Neural cell (in vitro differentiated cells): ENCODE measurements at regions not wholly inside any gene's neighbourhood (a gene's known extent, or its start where the extent isn't known, plus 50 kb on each side); places are given as distances from the start of the nearest gene placed in this dataset.

ENCODE experiments used
- H2AFZ ChIP-seq: fragments of 200-600, 300-800 bp; sonication (generic), shearing (Covaris generic); 2 replicates; pipeline ENCODE4 v1.6.0; 2014; ENCODE audit warnings: low read depth, mild to moderate bottlenecking, antibody characterized with exemption, low read length, moderate library complexity
- H3F3A ChIP-seq: fragments of 200-600 bp; shearing (Covaris generic); 2 replicates; pipeline ENCODE4 v1.6.1; 2016; ENCODE audit warnings: mild to moderate bottlenecking, moderate library complexity, mixed read lengths, antibody characterized with exemption, low read length; ENCODE audit not compliant: insufficient read depth, poor library complexity, severe bottlenecking
- H3K27ac ChIP-seq: fragments of 200-600, 300-800 bp; sonication (generic), shearing (Covaris generic); 2 replicates; pipeline ENCODE4 v1.5.1; 2014; ENCODE audit warnings: mild to moderate bottlenecking, low read length, moderate library complexity
- H3K27me3 ChIP-seq: fragments of 300-800, 200-600 bp; sonication (generic), shearing (Covaris generic); 2 replicates; pipeline ENCODE4 v1.6.0; 2014; ENCODE audit warnings: mild to moderate bottlenecking, low read depth, low read length, moderate library complexity; ENCODE audit not compliant: insufficient read depth
- H3K36me3 ChIP-seq: fragments of 300-800, 200-600 bp; sonication (generic), shearing (Covaris generic); 2 replicates; pipeline ENCODE4 v1.5.1; 2014; ENCODE audit warnings: mild to moderate bottlenecking, antibody characterized with exemption, low read length, moderate library complexity; ENCODE audit not compliant: insufficient read depth
- H3K4me2 ChIP-seq: fragments of 300-800, 200-600 bp; sonication (generic), shearing (Covaris generic); 2 replicates; pipeline ENCODE4 v1.6.0; 2014; ENCODE audit warnings: mild to moderate bottlenecking, low read length
- H3K4me3 ChIP-seq: fragments of 300-800, 200-600 bp; sonication (generic), shearing (Covaris generic); 2 replicates; pipeline ENCODE4 v1.5.1; 2014; ENCODE audit warnings: mild to moderate bottlenecking, low read length, moderate library complexity
- H3K79me2 ChIP-seq: fragments of 200-600 bp; shearing (Covaris generic); replicated peaks from 2 replicates; pipeline ENCODE4 v1.6.0; 2014; ENCODE audit warnings: mild to moderate bottlenecking, low read length, moderate library complexity; ENCODE audit not compliant: insufficient read depth
- H3K9ac ChIP-seq: fragments of 300-800, 200-600 bp; sonication (generic), shearing (Covaris generic); 2 replicates; pipeline ENCODE4 v1.6.1; 2016; ENCODE audit warnings: mild to moderate bottlenecking, low read length, mixed read lengths
- H3K9me2 ChIP-seq: fragments of 200-600 bp; shearing (Covaris generic); 2 replicates; pipeline ENCODE4 v1.6.1; 2016; ENCODE audit warnings: mild to moderate bottlenecking, low read length, mixed read lengths; ENCODE audit not compliant: insufficient read depth
- H3K9me3 ChIP-seq: fragments of 200-600, 300-800 bp; sonication (generic), shearing (Covaris generic); 2 replicates; pipeline ENCODE4 v1.6.1; 2016; ENCODE audit warnings: mild to moderate bottlenecking, mixed run types, low read length, moderate library complexity, mixed read lengths
- H4K20me1 ChIP-seq: fragments of 200-600 bp; shearing (Covaris generic); 2 replicates; pipeline ENCODE4 v1.6.1; 2016; ENCODE audit warnings: mild to moderate bottlenecking, mixed run types; ENCODE audit not compliant: insufficient read depth
- EP300 ChIP-seq: fragments of 450-650 bp; conservative IDR thresholded peaks from 2 replicates; pipeline ENCODE4 v1.6.1; 2014; ENCODE audit warnings: antibody characterized with exemption, mild to moderate bottlenecking, moderate library complexity; ENCODE audit not compliant: poor library complexity, severe bottlenecking
- EZH2 ChIP-seq: fragments of 200-600, 300-800 bp; shearing (Covaris generic), sonication (generic); IDR thresholded peaks from 2 replicates; pipeline ENCODE4 v1.6.1; 2014; ENCODE audit warnings: antibody characterized with exemption, low read length, borderline replicate concordance, mild to moderate bottlenecking; ENCODE audit not compliant: insufficient read depth, poor library complexity, severe bottlenecking
- MXI1 ChIP-seq: fragments of 450-650 bp; conservative IDR thresholded peaks from 2 replicates; pipeline ENCODE4 v1.6.1; 2014; ENCODE audit warnings: antibody characterized with exemption, mild to moderate bottlenecking; ENCODE audit not compliant: poor library complexity, severe bottlenecking
- POLR2AphosphoS5 ChIP-seq: IDR thresholded peaks from 2 replicates; pipeline ENCODE4 v1.6.1; 2012
- RAD21 ChIP-seq: fragments of 450-650 bp; conservative IDR thresholded peaks from 2 replicates; pipeline ENCODE4 v1.6.1; 2014; ENCODE audit warnings: antibody characterized with exemption, mild to moderate bottlenecking, moderate library complexity
- SMC3 ChIP-seq: fragments of 450-650 bp; conservative IDR thresholded peaks from 2 replicates; pipeline ENCODE4 v1.6.1; 2014; ENCODE audit warnings: antibody characterized with exemption, mild to moderate bottlenecking, moderate library complexity; ENCODE audit not compliant: poor library complexity
- TAF1 ChIP-seq: IDR thresholded peaks from 2 replicates; pipeline ENCODE4 v1.6.1; 2012; ENCODE audit warnings: low read depth
- TF ChIP-seq, protein P1 (sequence below): fragments of 450-650 bp; IDR thresholded peaks from 2 replicates; pipeline ENCODE4 v1.5.1; 2014; ENCODE audit warnings: antibody characterized with exemption, mild to moderate bottlenecking, moderate library complexity; ENCODE audit not compliant: poor library complexity, severe bottlenecking
- TF ChIP-seq, protein P2 (sequence below): IDR thresholded peaks from 2 replicates; pipeline ENCODE4 v1.6.1; 2012; ENCODE audit warnings: borderline replicate concordance

GRCh38 chr10:130889240-130889639 lies 422.3 kb downstream of the TCERG1L start:
- H3K9me3 ChIP-seq: no peaks in the 10 kb centered on the region
- no peaks in the 10 kb centered on the region for H3K27me3 ChIP-seq
- no peaks in the 10 kb centered on the region for H4K20me1 ChIP-seq
- H3K9me2 ChIP-seq: no peaks in the 10 kb centered on the region
- H3K4me3 ChIP-seq: no peak overlapping the region
- H2AFZ ChIP-seq: no peak overlapping the region
- no peak for TF ChIP-seq EP300
- TF ChIP-seq RAD21: no peak
- TF ChIP-seq SMC3: no peak
- TF ChIP-seq, protein P1, sequence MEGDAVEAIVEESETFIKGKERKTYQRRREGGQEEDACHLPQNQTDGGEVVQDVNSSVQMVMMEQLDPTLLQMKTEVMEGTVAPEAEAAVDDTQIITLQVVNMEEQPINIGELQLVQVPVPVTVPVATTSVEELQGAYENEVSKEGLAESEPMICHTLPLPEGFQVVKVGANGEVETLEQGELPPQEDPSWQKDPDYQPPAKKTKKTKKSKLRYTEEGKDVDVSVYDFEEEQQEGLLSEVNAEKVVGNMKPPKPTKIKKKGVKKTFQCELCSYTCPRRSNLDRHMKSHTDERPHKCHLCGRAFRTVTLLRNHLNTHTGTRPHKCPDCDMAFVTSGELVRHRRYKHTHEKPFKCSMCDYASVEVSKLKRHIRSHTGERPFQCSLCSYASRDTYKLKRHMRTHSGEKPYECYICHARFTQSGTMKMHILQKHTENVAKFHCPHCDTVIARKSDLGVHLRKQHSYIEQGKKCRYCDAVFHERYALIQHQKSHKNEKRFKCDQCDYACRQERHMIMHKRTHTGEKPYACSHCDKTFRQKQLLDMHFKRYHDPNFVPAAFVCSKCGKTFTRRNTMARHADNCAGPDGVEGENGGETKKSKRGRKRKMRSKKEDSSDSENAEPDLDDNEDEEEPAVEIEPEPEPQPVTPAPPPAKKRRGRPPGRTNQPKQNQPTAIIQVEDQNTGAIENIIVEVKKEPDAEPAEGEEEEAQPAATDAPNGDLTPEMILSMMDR: no peak
- TF ChIP-seq POLR2AphosphoS5: no peak
- no peak for TF ChIP-seq MXI1
- no peak for TF ChIP-seq TAF1
- TF ChIP-seq EZH2: no peak
- TF ChIP-seq, protein P2, sequence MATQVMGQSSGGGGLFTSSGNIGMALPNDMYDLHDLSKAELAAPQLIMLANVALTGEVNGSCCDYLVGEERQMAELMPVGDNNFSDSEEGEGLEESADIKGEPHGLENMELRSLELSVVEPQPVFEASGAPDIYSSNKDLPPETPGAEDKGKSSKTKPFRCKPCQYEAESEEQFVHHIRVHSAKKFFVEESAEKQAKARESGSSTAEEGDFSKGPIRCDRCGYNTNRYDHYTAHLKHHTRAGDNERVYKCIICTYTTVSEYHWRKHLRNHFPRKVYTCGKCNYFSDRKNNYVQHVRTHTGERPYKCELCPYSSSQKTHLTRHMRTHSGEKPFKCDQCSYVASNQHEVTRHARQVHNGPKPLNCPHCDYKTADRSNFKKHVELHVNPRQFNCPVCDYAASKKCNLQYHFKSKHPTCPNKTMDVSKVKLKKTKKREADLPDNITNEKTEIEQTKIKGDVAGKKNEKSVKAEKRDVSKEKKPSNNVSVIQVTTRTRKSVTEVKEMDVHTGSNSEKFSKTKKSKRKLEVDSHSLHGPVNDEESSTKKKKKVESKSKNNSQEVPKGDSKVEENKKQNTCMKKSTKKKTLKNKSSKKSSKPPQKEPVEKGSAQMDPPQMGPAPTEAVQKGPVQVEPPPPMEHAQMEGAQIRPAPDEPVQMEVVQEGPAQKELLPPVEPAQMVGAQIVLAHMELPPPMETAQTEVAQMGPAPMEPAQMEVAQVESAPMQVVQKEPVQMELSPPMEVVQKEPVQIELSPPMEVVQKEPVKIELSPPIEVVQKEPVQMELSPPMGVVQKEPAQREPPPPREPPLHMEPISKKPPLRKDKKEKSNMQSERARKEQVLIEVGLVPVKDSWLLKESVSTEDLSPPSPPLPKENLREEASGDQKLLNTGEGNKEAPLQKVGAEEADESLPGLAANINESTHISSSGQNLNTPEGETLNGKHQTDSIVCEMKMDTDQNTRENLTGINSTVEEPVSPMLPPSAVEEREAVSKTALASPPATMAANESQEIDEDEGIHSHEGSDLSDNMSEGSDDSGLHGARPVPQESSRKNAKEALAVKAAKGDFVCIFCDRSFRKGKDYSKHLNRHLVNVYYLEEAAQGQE: no peak
- no peaks in the 10 kb centered on the region for H3F3A ChIP-seq
- H3K79me2 ChIP-seq: no peaks in the 10 kb centered on the region
- H3K27ac ChIP-seq: no peak overlapping the region
- H3K9ac ChIP-seq: no peak overlapping the region
- H3K4me2 ChIP-seq: no peak overlapping the region
- no peaks in the 10 kb centered on the region for H3K36me3 ChIP-seq

- H4K20me1 ChIP-seq: no peaks in the 10 kb centered on the region
- H3F3A ChIP-seq: no peaks in the 10 kb centered on the region
- no peak overlapping the region for H3K9ac ChIP-seq
- no peak overlapping the region for H3K4me3 ChIP-seq
- no peaks in the 10 kb centered on the region for H3K36me3 ChIP-seq
- H3K4me2 ChIP-seq: no peak overlapping the region
- H3K9me3 ChIP-seq: no peaks in the 10 kb centered on the region
- H3K9me2 ChIP-seq: no peaks in the 10 kb centered on the region
- no peak overlapping the region for H3K27ac ChIP-seq
- TF ChIP-seq, protein P2: no peak
- TF ChIP-seq EZH2 (no peak), POLR2AphosphoS5 (no peak), TAF1 (no peak), MXI1 (no peak)
- H2AFZ ChIP-seq: no peak overlapping the region
- H3K79me2 ChIP-seq: no peaks in the 10 kb centered on the region
- no peaks in the 10 kb centered on the region for H3K27me3 ChIP-seq
These were observed 421.7 kb downstream of the TCERG1L start for GRCh38 chr10:130889780-130890179.
